ENCODE measurements at regions not wholly inside any gene's neighbourhood (a gene's known extent, or its start where the extent isn't known, plus 50 kb on each side); places are given as distances from the start of the nearest gene placed in this dataset.

GRCh38 chr2:128651000-128651399 is 332.3 kb upstream of the HS6ST1 start:
- TF ChIP-seq CTCF (conservative IDR thresholded peaks at IDR 0.05): no peak
- TF ChIP-seq EZH2 (IDR thresholded peaks at IDR 0.05; ENCODE audit: low read depth): no peak
